Peyer's patch (tissue), 4 donors: ENCODE measurements at regions not wholly inside any gene's neighbourhood (a gene's known extent, or its start where the extent isn't known, plus 50 kb on each side); places are given as distances from the start of the nearest gene placed in this dataset.

Experiments
- DNase-seq, 3 donors: peaks; one replicate each; pipeline ENCODE4 v3.0.0-alpha.2; 2017 to 2019
- H3K27ac ChIP-seq, 4 donors: fragments of 200-600 bp; sonication (generic); one replicate each; pipeline ENCODE4 v1.5.1; 2016 to 2019
- H3K27me3 ChIP-seq, 2 donors: fragments of 200-600 bp; sonication (generic); one replicate each; pipeline ENCODE4 v1.5.1; 2019
- H3K36me3 ChIP-seq, 3 donors: fragments of 200-600 bp; sonication (generic); one replicate each; pipeline ENCODE4 v1.5.1; 2016 to 2019
- H3K4me1 ChIP-seq, 4 donors: fragments of 200-600 bp; sonication (generic); one replicate each; pipeline ENCODE4 v1.5.1; 2016 to 2019
- H3K4me3 ChIP-seq, 4 donors: fragments of 200-600 bp; sonication (generic); 1 replicate in 3 of 4; 2 replicates in 1 of 4; pipeline ENCODE4 v1.5.1; 2016 to 2019; ENCODE audit warnings: mild to moderate bottlenecking in 1 of 4
- H3K9me3 ChIP-seq, 4 donors: fragments of 200-600 bp; sonication (generic); one replicate each; pipeline ENCODE4 v1.5.1; 2016 to 2019; ENCODE audit warnings: mild to moderate bottlenecking in 1 of 4
- CTCF ChIP-seq, 6 experiments: fragments of 450-650 bp in 4 of 6; fragments of 200-600 bp in 2 of 6; sonication (generic) in 1 of 6; IDR thresholded peaks; one replicate each; pipeline ENCODE4 v1.5.1; 2017 to 2019; ENCODE audit warnings: antibody characterized with exemption in 6 of 6, mild to moderate bottlenecking in 3 of 6, moderate library complexity in 1 of 6
- POLR2A ChIP-seq, 2 donors: fragments of 450-650 bp; IDR thresholded peaks; one replicate each; pipeline ENCODE4 v1.5.1; 2017; ENCODE audit warnings: antibody characterized with exemption in 2 of 2, mild to moderate bottlenecking in 2 of 2, moderate library complexity in 2 of 2

- H3K27me3 ChIP-seq: no peaks in the 10 kb centered on the region
- no peaks in the 10 kb centered on the region for H3K9me3 ChIP-seq
- TF ChIP-seq CTCF (IDR thresholded peaks at IDR 0.05) (no peak), POLR2A (IDR thresholded peaks at IDR 0.05) (no peak)
- H3K4me1 ChIP-seq: peaks cover 0 to 6% (median 0%) of the 10 kb centered on the region in 4 donors
- no peak overlapping the region for H3K27ac ChIP-seq
- no peak overlapping the region for H3K4me3 ChIP-seq
- no peak for DNase-seq
- no peaks in the 10 kb centered on the region for H3K36me3 ChIP-seq
Observed at GRCh38 chr20:57894522-57894921, 184.7 kb upstream of the PMEPA1 start.

- Histone ChIP-seq H3K4me1 (peaks cover 0 to 6% (median 0%) of the 10 kb centered on the region in 4 donors), H3K9me3 (no peaks in the 10 kb centered on the region), H3K27ac (no peak overlapping the region), H3K27me3 (no peaks in the 10 kb centered on the region), H3K4me3 (no peak overlapping the region), H3K36me3 (no peaks in the 10 kb centered on the region)
- no peak for TF ChIP-seq CTCF (IDR thresholded peaks at IDR 0.05)
- no peak for TF ChIP-seq POLR2A (IDR thresholded peaks at IDR 0.05)
- peak in 1 of 3 donors; percentile 14 for DNase-seq
Observed at GRCh38 chr20:57894096-57894495, 184.3 kb upstream of the PMEPA1 start.

DNA sequence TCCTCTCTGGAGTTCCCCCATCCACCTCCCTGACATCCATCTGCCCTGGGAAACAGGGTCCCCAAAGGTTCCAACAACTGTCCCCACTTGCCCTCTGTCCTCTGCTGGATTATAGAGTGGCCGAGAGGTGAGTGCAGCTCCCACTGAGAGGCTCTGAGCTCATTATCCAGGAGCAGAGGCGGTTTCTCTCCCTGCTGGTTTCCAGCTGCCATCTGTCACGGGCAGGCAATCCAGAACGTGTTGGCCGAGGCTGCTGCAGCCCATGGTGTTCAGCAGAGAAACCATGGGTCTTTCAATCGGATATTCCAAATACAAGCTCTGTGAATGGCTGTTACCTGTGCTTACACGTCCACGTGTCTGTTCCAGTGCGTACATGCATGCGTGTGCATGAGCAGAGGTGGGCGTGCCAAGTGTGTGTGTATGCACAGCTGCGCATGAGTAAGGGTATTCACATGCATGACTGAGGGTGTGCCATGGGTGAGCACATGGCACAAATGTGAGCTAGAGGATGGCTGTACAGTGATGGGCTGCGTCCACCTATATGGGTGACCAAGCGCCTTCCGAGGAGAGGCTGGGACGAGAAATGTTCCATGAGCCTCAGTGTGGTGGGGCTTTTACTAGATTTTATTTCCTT is 183.7 kb upstream of the PMEPA1 start:
- peak in 1 of 3 donors; percentile 13 for DNase-seq

GRCh38 chr20:57892471-57892870 is 182.7 kb upstream of the PMEPA1 start:
- Histone ChIP-seq H3K27ac (no peak overlapping the region), H3K27me3 (no peaks in the 10 kb centered on the region), H3K4me3 (no peak overlapping the region), H3K9me3 (no peaks in the 10 kb centered on the region), H3K4me1 (peaks cover 0 to 6% (median 0%) of the 10 kb centered on the region in 4 donors), H3K36me3 (no peaks in the 10 kb centered on the region)
- DNase-seq: peak in 1 of 3 donors; percentile 11
- no peak for TF ChIP-seq POLR2A (IDR thresholded peaks at IDR 0.05)
- TF ChIP-seq CTCF (IDR thresholded peaks at IDR 0.05): no peak

More for the DNA sequence above, 183.7 kb upstream of the PMEPA1 start:
- Histone ChIP-seq H3K27ac (no peak overlapping the region), H3K36me3 (no peaks in the 10 kb centered on the region), H3K9me3 (no peaks in the 10 kb centered on the region), H3K27me3 (no peaks in the 10 kb centered on the region), H3K4me3 (no peak overlapping the region), H3K4me1 (peaks cover 0 to 6% (median 0%) of the 10 kb centered on the region in 4 donors)
- TF ChIP-seq CTCF (IDR thresholded peaks at IDR 0.05): no peak
- TF ChIP-seq POLR2A (IDR thresholded peaks at IDR 0.05): no peak

- TF ChIP-seq POLR2A (IDR thresholded peaks at IDR 0.05): no peak
- no peak for TF ChIP-seq CTCF (IDR thresholded peaks at IDR 0.05)
- DNase-seq: peak in 1 of 3 donors; percentile 18
- Histone ChIP-seq H3K4me1 (no peaks in the 10 kb centered on the region), H3K9me3 (no peaks in the 10 kb centered on the region), H3K27me3 (no peaks in the 10 kb centered on the region), H3K36me3 (no peaks in the 10 kb centered on the region), H3K27ac (no peak overlapping the region), H3K4me3 (no peak overlapping the region)
Observed at GRCh38 chr20:57891014-57891413, 181.2 kb upstream of the PMEPA1 start.
